SK-N-SH (cell line): ENCODE measurements at regions not wholly inside any gene's neighbourhood (a gene's known extent, or its start where the extent isn't known, plus 50 kb on each side); places are given as distances from the start of the nearest gene placed in this dataset.
A peak's percentile ranks its signal among the peaks of the same experiment; 100 is the strongest.
"Not testable (repeated sequence)": the region's sequence is repeated elsewhere in the genome, so short reads cannot be mapped to it uniquely, and the experiment has no call there.

ENCODE experiments used
- CTCF ChIA-PET: fragments of 300-600, 350-600 bp; formaldehyde crosslinking; extraction: SDS; loops from one replicate; lab custom pipeline; 2021; lab: Yijun Ruan, JAX
- POLR2A ChIA-PET: fragments of 350-600 bp; sonication (Branson Sonifier 250); formaldehyde crosslinking; extraction: SDS; loops from one replicate; lab custom pipeline; 2020; ENCODE audit warnings: antibody characterized with exemption, inconsistent platforms; lab: Yijun Ruan, JAX
- DNase-seq: peaks from one replicate; pipeline ENCODE4 v3.0.0; 2012
- H2AFZ ChIP-seq: fragments of 200-600 bp; sonication (generic); 2 replicates; pipeline ENCODE4 v1.8.1; 2016; ENCODE audit warnings: antibody characterized with exemption, mild to moderate bottlenecking, low read depth
- H3F3A ChIP-seq: fragments of 200-600 bp; sonication (generic); replicated peaks from 2 replicates; pipeline ENCODE3; 2016; ENCODE audit warnings: antibody characterized with exemption, mild to moderate bottlenecking; ENCODE audit not compliant: insufficient read depth
- H3K27ac ChIP-seq, 2 experiments: fragments of 200-500 bp in 1 of 2; fragments of 200-600 bp in 1 of 2; sonication (Bioruptor generic) in 1 of 2; sonication (generic), shearing (Covaris generic) in 1 of 2; 2 replicates each; pipeline versions ENCODE4 v1.5.1 to v1.6.1; 2014 to 2016; ENCODE audit warnings: low read depth in 2 of 2, inconsistent platforms in 1 of 2, low read length in 1 of 2, mild to moderate bottlenecking in 1 of 2, mixed read lengths in 1 of 2
- H3K27me3 ChIP-seq: fragments of 200-600 bp; sonication (generic), shearing (Covaris generic); 2 replicates; pipeline ENCODE4 v1.6.1; 2016; ENCODE audit warnings: mixed run types; ENCODE audit not compliant: insufficient read depth
- H3K36me3 ChIP-seq, 2 experiments: fragments of 200-500 bp in 1 of 2; fragments of 200-600 bp in 1 of 2; sonication (Bioruptor generic) in 1 of 2; sonication (generic) in 1 of 2; replicated peaks in 1 of 2; 2 replicates each; pipeline versions ENCODE3 to v1.5.1; 2014 to 2016; ENCODE audit warnings: low read length in 1 of 2, mild to moderate bottlenecking in 1 of 2; ENCODE audit not compliant: insufficient read depth in 2 of 2, control insufficient read depth in 1 of 2
- H3K4me1 ChIP-seq, 2 experiments: fragments of 200-500 bp in 1 of 2; fragments of 200-600 bp in 1 of 2; sonication (Bioruptor generic) in 1 of 2; sonication (generic), shearing (Covaris generic) in 1 of 2; 2 replicates each; pipeline versions ENCODE4 v1.5.1 to v1.6.1; 2014 to 2016; ENCODE audit warnings: low read depth in 1 of 2, low read length in 1 of 2, mixed run types in 1 of 2; ENCODE audit not compliant: insufficient read depth in 2 of 2, control insufficient read depth in 1 of 2
- H3K4me2 ChIP-seq: fragments of 200-600 bp; sonication (generic), shearing (Covaris generic); 2 replicates; pipeline ENCODE4 v1.6.1; 2017; ENCODE audit warnings: mixed run types
- H3K4me3 ChIP-seq, 2 experiments: fragments of 200-500 bp in 1 of 2; fragments of 200-600 bp in 1 of 2; sonication (Bioruptor generic) in 1 of 2; sonication (generic), shearing (Covaris generic) in 1 of 2; 2 replicates each; pipeline versions ENCODE4 v1.5.1 to v1.8.1; 2014 to 2016; ENCODE audit warnings: low read depth in 2 of 2, inconsistent platforms in 1 of 2, low read length in 1 of 2, mild to moderate bottlenecking in 1 of 2, mixed read lengths in 1 of 2, moderate library complexity in 1 of 2
- H3K79me2 ChIP-seq: fragments of 200-600 bp; sonication (generic); 2 replicates; pipeline ENCODE4 v1.8.1; 2017; ENCODE audit warnings: mild to moderate bottlenecking; ENCODE audit not compliant: insufficient read depth
- H3K9ac ChIP-seq: fragments of 200-600 bp; sonication (generic); 2 replicates; pipeline ENCODE4 v1.6.1; 2017; ENCODE audit warnings: mixed run types
- H3K9me2 ChIP-seq: fragments of 200-600 bp; sonication (generic); 2 replicates; pipeline ENCODE4 v1.6.1; 2017; ENCODE audit warnings: mixed run types
- H3K9me3 ChIP-seq: fragments of 200-600 bp; sonication (generic); 2 replicates; pipeline ENCODE4 v1.6.1; 2017; ENCODE audit warnings: mixed run types, mild to moderate bottlenecking, moderate library complexity
- H4K20me1 ChIP-seq: fragments of 200-600 bp; sonication (generic); 2 replicates; pipeline ENCODE4 v1.6.1; 2017; ENCODE audit warnings: mild to moderate bottlenecking, mixed run types; ENCODE audit not compliant: insufficient read depth
- EP300 ChIP-seq, 2 experiments: IDR thresholded peaks; 2 replicates each; pipeline versions ENCODE4 v1.4.0 to v1.6.1; 2012; ENCODE audit warnings: borderline replicate concordance in 1 of 2, low read depth in 1 of 2, low read length in 1 of 2
- FOSL2 ChIP-seq: IDR thresholded peaks from 2 replicates; pipeline ENCODE4 v1.4.0; 2012; ENCODE audit warnings: low read depth, mild to moderate bottlenecking, moderate library complexity, borderline replicate concordance
- FOXM1 ChIP-seq: IDR thresholded peaks from 2 replicates; pipeline ENCODE4 v1.4.0; 2012; ENCODE audit warnings: low read depth, mild to moderate bottlenecking
- JUND ChIP-seq: IDR thresholded peaks from 2 replicates; pipeline ENCODE4 v1.4.0; 2012
- NFIC ChIP-seq: IDR thresholded peaks from 2 replicates; pipeline ENCODE4 v1.4.0; 2012; ENCODE audit warnings: borderline replicate concordance
- TCF12 ChIP-seq: IDR thresholded peaks from 2 replicates; pipeline ENCODE4 v1.4.0; 2012
- YY1 ChIP-seq: IDR thresholded peaks from 2 replicates; pipeline ENCODE4 v1.4.0; 2012; ENCODE audit warnings: low read depth, mild to moderate bottlenecking
- TF ChIP-seq, protein P1 (sequence below): IDR thresholded peaks from 2 replicates; pipeline ENCODE4; 2012

GRCh38 chr3:16073203-16073602 is 101.3 kb upstream of the GALNT15 start:
- peak overlapping the region in 1 of 2 experiments; percentile 88; a peak in 2 of 4 replicates for H3K27ac ChIP-seq
- POLR2A ChIA-PET: no interaction called here
- H3K27me3 ChIP-seq: no peaks in the 10 kb centered on the region

DNA sequence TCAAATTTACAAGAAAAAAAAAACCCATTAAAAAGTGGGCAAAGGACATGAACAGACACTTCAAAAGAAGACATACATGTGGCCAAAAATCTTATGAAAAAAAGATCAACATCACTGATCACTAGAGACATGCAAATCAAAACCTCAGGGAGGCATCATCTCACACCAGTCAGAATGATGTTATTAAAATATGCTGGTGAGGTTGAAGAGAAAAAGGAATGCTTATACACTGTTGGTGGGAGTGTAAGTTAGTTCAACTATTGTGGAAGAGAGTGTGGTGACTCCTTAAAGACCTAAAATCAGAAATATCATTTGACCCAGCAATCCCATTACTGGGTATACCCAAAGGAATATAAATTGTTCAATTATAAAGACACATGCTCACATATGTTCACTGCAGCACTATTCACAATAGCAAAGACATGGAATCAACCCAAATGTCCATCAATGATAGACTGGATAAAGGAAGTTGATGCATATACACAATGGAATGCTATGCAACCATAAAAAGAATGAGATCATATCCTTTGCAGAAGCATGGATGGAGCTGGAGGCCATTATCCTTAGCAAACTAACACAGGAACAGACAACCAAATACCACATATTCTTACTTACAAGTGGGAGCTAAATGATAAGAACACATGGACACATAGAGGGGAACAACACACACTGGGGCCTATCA is 100.3 kb upstream of the GALNT15 start:
- H3K79me2 ChIP-seq, H3K27me3 ChIP-seq, H3K9me3 ChIP-seq, H4K20me1 ChIP-seq, POLR2A ChIA-PET, DNase-seq, H3K9me2 ChIP-seq, H3K4me3 ChIP-seq, H3K36me3 ChIP-seq: not testable (repeated sequence)
- TF ChIP-seq TCF12 (peak; percentile 71), JUND (peak; percentile 28; the same call in 1 of the 2 replicates), YY1 (peak; percentile 73; the same call in 1 of the 2 replicates), FOSL2 (peak; percentile 47; the same call in 1 of the 2 replicates), EP300 (IDR thresholded peaks at IDR 0.05; ENCODE audit: borderline replicate concordance in 1 of 2, low read depth in 1 of 2, low read length in 1 of 2) (peak in 1 of 2 experiments; percentile 27; a peak in 1 of 4 replicates), NFIC (peak; percentile 47; the same call in 1 of the 2 replicates)
- TF ChIP-seq, protein P1, sequence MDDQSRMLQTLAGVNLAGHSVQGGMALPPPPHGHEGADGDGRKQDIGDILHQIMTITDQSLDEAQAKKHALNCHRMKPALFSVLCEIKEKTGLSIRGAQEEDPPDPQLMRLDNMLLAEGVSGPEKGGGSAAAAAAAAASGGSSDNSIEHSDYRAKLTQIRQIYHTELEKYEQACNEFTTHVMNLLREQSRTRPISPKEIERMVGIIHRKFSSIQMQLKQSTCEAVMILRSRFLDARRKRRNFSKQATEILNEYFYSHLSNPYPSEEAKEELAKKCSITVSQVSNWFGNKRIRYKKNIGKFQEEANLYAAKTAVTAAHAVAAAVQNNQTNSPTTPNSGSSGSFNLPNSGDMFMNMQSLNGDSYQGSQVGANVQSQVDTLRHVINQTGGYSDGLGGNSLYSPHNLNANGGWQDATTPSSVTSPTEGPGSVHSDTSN: peak; percentile 74
- CTCF ChIA-PET: interaction anchor here (0.7 to 1.9 kb wide), 2 partner anchors 9 to 104 kb away, joined by 5 to 6 read pairs; no protein-coding TSS in a partner anchor
- H3K4me2 ChIP-seq: 0 out of 2 replicates have a peak overlapping the region, but pooled peaks have one; percentile 6
- H3F3A ChIP-seq: peaks cover 32% of the 10 kb centered on the region
- H3K27ac ChIP-seq: peak overlapping the region in 1 of 2 experiments; percentile 88; a peak in 2 of 4 replicates
- H3K4me1 ChIP-seq: peaks cover 0 to 33% of the 10 kb centered on the region in 2 experiments; a peak in 2 of 4 replicates
- H2AFZ ChIP-seq: peak overlapping the region; percentile 48; the same call in 1 of the 2 replicates
- H3K9ac ChIP-seq: peak overlapping the region; percentile 51; the same call in 1 of the 2 replicates

More at GRCh38 chr3:16073203-16073602, 101.3 kb upstream of the GALNT15 start:
- CTCF ChIA-PET: interaction anchor here (0.7 to 1.9 kb wide), 2 partner anchors 8 to 105 kb away, joined by 5 to 6 read pairs; no protein-coding TSS in a partner anchor
- Histone ChIP-seq H3F3A (peaks cover 39% of the 10 kb centered on the region), H3K9me3 (no peaks in the 10 kb centered on the region), H3K36me3 (no peaks in the 10 kb centered on the region), H3K4me3 (no peak overlapping the region), H3K4me2 (no peak overlapping the region), H2AFZ (no peak overlapping the region), H3K4me1 (peaks cover 6 to 42% of the 10 kb centered on the region in 2 experiments), H4K20me1 (no peaks in the 10 kb centered on the region), H3K9me2 (no peaks in the 10 kb centered on the region), H3K9ac (peak overlapping the region; percentile 51; the same call in 1 of the 2 replicates), H3K79me2 (no peaks in the 10 kb centered on the region)
- TF ChIP-seq, protein P1: peak; percentile 34
- no peak for TF ChIP-seq FOXM1
- DNase-seq: no peak
